SJCRH30 (cell line): ENCODE measurements at regions not wholly inside any gene's neighbourhood (a gene's known extent, or its start where the extent isn't known, plus 50 kb on each side); places are given as distances from the start of the nearest gene placed in this dataset.
A peak's percentile ranks its signal among the peaks of the same experiment; 100 is the strongest.

Experiments
- DNase-seq, 2 experiments: peaks; one replicate each; pipeline ENCODE4 v3.0.0-alpha.2; 2015 to 2020
- H3K27ac ChIP-seq: fragments of 250-450 bp; sonication (Bioruptor Pico); 2 replicates; pipeline ENCODE4 v1.5.1; 2020; ENCODE audit warnings: mild to moderate bottlenecking, moderate library complexity
- H3K27me3 ChIP-seq: fragments of 250-450 bp; sonication (Bioruptor Pico); 2 replicates; pipeline ENCODE4 v1.5.1; 2020; ENCODE audit warnings: mild to moderate bottlenecking, moderate library complexity
- H3K36me3 ChIP-seq: fragments of 250-450 bp; sonication (Bioruptor Pico); 2 replicates; pipeline ENCODE4 v1.5.1; 2020; ENCODE audit warnings: mild to moderate bottlenecking, moderate library complexity
- H3K4me1 ChIP-seq: fragments of 250-450 bp; sonication (Bioruptor Pico); 2 replicates; pipeline ENCODE4 v1.5.1; 2020; ENCODE audit warnings: mild to moderate bottlenecking, moderate library complexity
- H3K4me3 ChIP-seq: fragments of 250-450 bp; sonication (Bioruptor Pico); 2 replicates; pipeline ENCODE4 v1.5.1; 2020; ENCODE audit warnings: mild to moderate bottlenecking, moderate library complexity
- H3K9me3 ChIP-seq: fragments of 250-450 bp; sonication (Bioruptor Pico); replicated peaks from 2 replicates; pipeline ENCODE4 v1.5.1; 2020; ENCODE audit warnings: mild to moderate bottlenecking, moderate library complexity

- DNase-seq, result no peak
- H3K27me3 ChIP-seq, result no peaks in the 10 kb centered on the region
Measured at GRCh38 chr2:22824618-22825017, 560.4 kb upstream of the KLHL29 start.

GRCh38 chr2:22826703-22827102, 558.3 kb upstream of the KLHL29 start:
- Histone ChIP-seq H3K27me3 (no peaks in the 10 kb centered on the region), H3K4me1 (peaks cover 14% of the 10 kb centered on the region), H3K27ac (no peak overlapping the region), H3K9me3 (no peaks in the 10 kb centered on the region), H3K36me3 (no peaks in the 10 kb centered on the region), H3K4me3 (no peak overlapping the region)
- peak; percentile 53 to 64 for DNase-seq

More at GRCh38 chr2:22824618-22825017, 560.4 kb upstream of the KLHL29 start:
- no peak overlapping the region for H3K27ac ChIP-seq
- no peaks in the 10 kb centered on the region for H3K36me3 ChIP-seq
- H3K4me1 ChIP-seq, result peaks cover 22% of the 10 kb centered on the region
- H3K4me3 ChIP-seq, result no peak overlapping the region
- H3K9me3 ChIP-seq, result no peaks in the 10 kb centered on the region

- H3K9me3 ChIP-seq, result no peaks in the 10 kb centered on the region
- H3K4me1 ChIP-seq, result peaks cover 10% of the 10 kb centered on the region
- H3K4me3 ChIP-seq, result no peak overlapping the region
- H3K27ac ChIP-seq, result no peak overlapping the region
- no peaks in the 10 kb centered on the region for H3K36me3 ChIP-seq
- DNase-seq, result peak; percentile 51 to 74
- H3K27me3 ChIP-seq, result no peaks in the 10 kb centered on the region
Measured at GRCh38 chr2:22829791-22830190, 555.2 kb upstream of the KLHL29 start.

GRCh38 chr2:22832196-22832595, 552.8 kb upstream of the KLHL29 start:
- no peaks in the 10 kb centered on the region for H3K9me3 ChIP-seq
- no peak overlapping the region for H3K4me3 ChIP-seq
- no peak overlapping the region for H3K27ac ChIP-seq
- H3K4me1 ChIP-seq, result peaks cover under 1% of the 10 kb centered on the region; the same call in 1 of the 2 replicates
- H3K27me3 ChIP-seq, result no peaks in the 10 kb centered on the region
- no peaks in the 10 kb centered on the region for H3K36me3 ChIP-seq
- DNase-seq, result peak in 1 of 2 experiments; percentile 36

GRCh38 chr2:22838461-22838860, 546.5 kb upstream of the KLHL29 start:
- H3K27me3 ChIP-seq, result no peaks in the 10 kb centered on the region
- DNase-seq, result no peak

GRCh38 chr2:22842205-22842869, 542.6 kb upstream of the KLHL29 start:
- DNase-seq, result no peak
- no peaks in the 10 kb centered on the region for H3K9me3 ChIP-seq
- H3K27ac ChIP-seq, result no peak overlapping the region
- no peaks in the 10 kb centered on the region for H3K27me3 ChIP-seq
- H3K4me3 ChIP-seq, result no peak overlapping the region
- no peaks in the 10 kb centered on the region; the same call in 1 of the 2 replicates for H3K36me3 ChIP-seq
- H3K4me1 ChIP-seq, result no peaks in the 10 kb centered on the region

More at GRCh38 chr2:22838461-22838860, 546.5 kb upstream of the KLHL29 start:
- Histone ChIP-seq H3K4me3 (no peak overlapping the region), H3K27ac (no peak overlapping the region), H3K36me3 (no peaks in the 10 kb centered on the region; the same call in 1 of the 2 replicates), H3K4me1 (no peaks in the 10 kb centered on the region), H3K9me3 (no peaks in the 10 kb centered on the region)

GRCh38 chr2:22843919-22844537, 541.0 kb upstream of the KLHL29 start:
- Histone ChIP-seq H3K4me1 (no peaks in the 10 kb centered on the region), H3K4me3 (no peak overlapping the region), H3K9me3 (no peaks in the 10 kb centered on the region), H3K36me3 (no peaks in the 10 kb centered on the region; the same call in 1 of the 2 replicates), H3K27me3 (no peaks in the 10 kb centered on the region), H3K27ac (no peak overlapping the region)
- DNase-seq, result peak in 1 of 2 experiments; percentile 8

- Histone ChIP-seq H3K9me3 (no peaks in the 10 kb centered on the region), H3K27ac (no peak overlapping the region), H3K4me1 (peaks cover 5% of the 10 kb centered on the region; the same call in 1 of the 2 replicates), H3K27me3 (no peaks in the 10 kb centered on the region), H3K36me3 (no peaks in the 10 kb centered on the region), H3K4me3 (no peak overlapping the region)
- no peak for DNase-seq
Measured at GRCh38 chr2:22850310-22850709, 534.7 kb upstream of the KLHL29 start.

GRCh38 chr2:22854588-22854987, 530.4 kb upstream of the KLHL29 start:
- no peak overlapping the region for H3K4me3 ChIP-seq
- H3K9me3 ChIP-seq, result no peaks in the 10 kb centered on the region
- peaks cover 5% of the 10 kb centered on the region; the same call in 1 of the 2 replicates for H3K4me1 ChIP-seq
- DNase-seq, result no peak
- H3K27ac ChIP-seq, result no peak overlapping the region
- H3K27me3 ChIP-seq, result no peaks in the 10 kb centered on the region
- H3K36me3 ChIP-seq, result no peaks in the 10 kb centered on the region

GRCh38 chr2:22855081-22855480, 529.9 kb upstream of the KLHL29 start:
- Histone ChIP-seq H3K9me3 (no peaks in the 10 kb centered on the region), H3K4me3 (no peak overlapping the region), H3K36me3 (no peaks in the 10 kb centered on the region), H3K27ac (no peak overlapping the region), H3K27me3 (no peaks in the 10 kb centered on the region), H3K4me1 (peaks cover 5% of the 10 kb centered on the region; the same call in 1 of the 2 replicates)
- DNase-seq, result peak in 1 of 2 experiments; percentile 40

- DNase-seq, result peak; percentile 55 to 69
- H3K4me3 ChIP-seq, result no peak overlapping the region
- no peak overlapping the region for H3K27ac ChIP-seq
- no peaks in the 10 kb centered on the region for H3K36me3 ChIP-seq
- H3K4me1 ChIP-seq, result peaks cover 5% of the 10 kb centered on the region; the same call in 1 of the 2 replicates
- no peaks in the 10 kb centered on the region for H3K9me3 ChIP-seq
- no peaks in the 10 kb centered on the region for H3K27me3 ChIP-seq
Measured at GRCh38 chr2:22855761-22856184, 529.2 kb upstream of the KLHL29 start.

- H3K27ac ChIP-seq, result no peak overlapping the region
- no peaks in the 10 kb centered on the region for H3K27me3 ChIP-seq
- H3K36me3 ChIP-seq, result no peaks in the 10 kb centered on the region
- no peaks in the 10 kb centered on the region for H3K4me1 ChIP-seq
- no peak for DNase-seq
- no peak overlapping the region for H3K4me3 ChIP-seq
- no peaks in the 10 kb centered on the region for H3K9me3 ChIP-seq
Measured at GRCh38 chr2:22867973-22868372, 517.0 kb upstream of the KLHL29 start.

GRCh38 chr2:22878121-22878520, 506.9 kb upstream of the KLHL29 start:
- H3K36me3 ChIP-seq, result no peaks in the 10 kb centered on the region
- no peak overlapping the region for H3K27ac ChIP-seq
- no peak for DNase-seq
- no peak overlapping the region for H3K4me3 ChIP-seq
- no peaks in the 10 kb centered on the region for H3K4me1 ChIP-seq
- no peaks in the 10 kb centered on the region for H3K27me3 ChIP-seq
- H3K9me3 ChIP-seq, result no peaks in the 10 kb centered on the region

GRCh38 chr2:22879009-22879863, 505.7 kb upstream of the KLHL29 start:
- Histone ChIP-seq H3K36me3 (no peaks in the 10 kb centered on the region), H3K4me3 (no peak overlapping the region), H3K4me1 (no peaks in the 10 kb centered on the region), H3K27ac (no peak overlapping the region), H3K9me3 (no peaks in the 10 kb centered on the region), H3K27me3 (no peaks in the 10 kb centered on the region)
- no peak for DNase-seq

GRCh38 chr2:22880161-22880560, 504.8 kb upstream of the KLHL29 start:
- Histone ChIP-seq H3K9me3 (no peaks in the 10 kb centered on the region), H3K4me3 (no peak overlapping the region), H3K27me3 (no peaks in the 10 kb centered on the region)

More at GRCh38 chr2:22880161-22880560, 504.8 kb upstream of the KLHL29 start:
- Histone ChIP-seq H3K36me3 (no peaks in the 10 kb centered on the region), H3K4me1 (no peaks in the 10 kb centered on the region), H3K27ac (no peak overlapping the region)
- DNase-seq, result no peak
